Activated gamma-delta T cell (primary cell): ENCODE measurements at regions not wholly inside any gene's neighbourhood (a gene's known extent, or its start where the extent isn't known, plus 50 kb on each side); places are given as distances from the start of the nearest gene placed in this dataset.

Source experiments
- DNase-seq: peaks from one replicate; lab custom pipeline; 2025; lab: John Stamatoyannopoulos, UW

- no peak for DNase-seq
Measured at GRCh38 chr5:164818445-164818844, 1313.0 kb downstream of the MAT2B start.

GRCh38 chr5:164824671-164825070 is 1319.3 kb downstream of the MAT2B start:
- DNase-seq = no peak

GRCh38 chr5:164832516-164832915 is 1327.1 kb downstream of the MAT2B start:
- DNase-seq = no peak

GRCh38 chr5:164844348-164844747 is 1338.9 kb downstream of the MAT2B start:
- no peak for DNase-seq

- DNase-seq = no peak
Measured at GRCh38 chr5:164860896-164861295, 1355.5 kb downstream of the MAT2B start.

GRCh38 chr5:164861610-164862009 is 1356.2 kb downstream of the MAT2B start:
- no peak for DNase-seq

GRCh38 chr5:164868761-164869160 is 1363.3 kb downstream of the MAT2B start:
- no peak for DNase-seq

GRCh38 chr5:164869325-164869724 is 1363.9 kb downstream of the MAT2B start:
- DNase-seq = no peak

- DNase-seq = no peak
Measured at GRCh38 chr5:164876793-164877192, 1371.4 kb downstream of the MAT2B start.

GRCh38 chr5:164881442-164881841 is 1376.0 kb downstream of the MAT2B start:
- no peak for DNase-seq

- no peak for DNase-seq
Measured at GRCh38 chr5:164885179-164885578, 1379.8 kb downstream of the MAT2B start.

- DNase-seq = no peak
Measured at GRCh38 chr5:164893071-164893470, 1387.7 kb downstream of the MAT2B start.

GRCh38 chr5:164898705-164899104 is 1393.3 kb downstream of the MAT2B start:
- DNase-seq = no peak

GRCh38 chr5:164909673-164910072 is 1404.3 kb downstream of the MAT2B start:
- no peak for DNase-seq

GRCh38 chr5:164921722-164922121 is 1416.3 kb downstream of the MAT2B start:
- no peak for DNase-seq

- no peak for DNase-seq
Measured at GRCh38 chr5:164934039-164934438, 1428.6 kb downstream of the MAT2B start.

GRCh38 chr5:164934561-164934960 is 1429.1 kb downstream of the MAT2B start:
- no peak for DNase-seq

- no peak for DNase-seq
Measured at GRCh38 chr5:164941132-164941531, 1435.7 kb downstream of the MAT2B start.

GRCh38 chr5:164950927-164951326 is 1445.5 kb downstream of the MAT2B start:
- no peak for DNase-seq

GRCh38 chr5:164951570-164951969 is 1446.2 kb downstream of the MAT2B start:
- no peak for DNase-seq

- DNase-seq = no peak
Measured at GRCh38 chr5:164958688-164959087, 1453.3 kb downstream of the MAT2B start.

- no peak for DNase-seq
Measured at GRCh38 chr5:164959761-164960160, 1454.3 kb downstream of the MAT2B start.

- no peak for DNase-seq
Measured at GRCh38 chr5:164962329-164962961, 1457.0 kb downstream of the MAT2B start.

- no peak for DNase-seq
Measured at GRCh38 chr5:164966611-164967010, 1461.2 kb downstream of the MAT2B start.
